Activated CD4-positive, alpha-beta T cell treated with anti-CD3 and anti-CD28 coated beads, Interleukin-2, amount 50 U/mL, for 4 hours (primary cell): ENCODE measurements at regions not wholly inside any gene's neighbourhood (a gene's known extent, or its start where the extent isn't known, plus 50 kb on each side); places are given as distances from the start of the nearest gene placed in this dataset.
A peak's percentile ranks its signal among the peaks of the same experiment; 100 is the strongest.
"Not testable (repeated sequence)": the region's sequence is repeated elsewhere in the genome, so short reads cannot be mapped to it uniquely, and the experiment has no call there.

Experiments
- DNase-seq, 2 experiments: peaks; one replicate each; pipeline ENCODE4 v3.0.0-alpha.2; 2020

DNA sequence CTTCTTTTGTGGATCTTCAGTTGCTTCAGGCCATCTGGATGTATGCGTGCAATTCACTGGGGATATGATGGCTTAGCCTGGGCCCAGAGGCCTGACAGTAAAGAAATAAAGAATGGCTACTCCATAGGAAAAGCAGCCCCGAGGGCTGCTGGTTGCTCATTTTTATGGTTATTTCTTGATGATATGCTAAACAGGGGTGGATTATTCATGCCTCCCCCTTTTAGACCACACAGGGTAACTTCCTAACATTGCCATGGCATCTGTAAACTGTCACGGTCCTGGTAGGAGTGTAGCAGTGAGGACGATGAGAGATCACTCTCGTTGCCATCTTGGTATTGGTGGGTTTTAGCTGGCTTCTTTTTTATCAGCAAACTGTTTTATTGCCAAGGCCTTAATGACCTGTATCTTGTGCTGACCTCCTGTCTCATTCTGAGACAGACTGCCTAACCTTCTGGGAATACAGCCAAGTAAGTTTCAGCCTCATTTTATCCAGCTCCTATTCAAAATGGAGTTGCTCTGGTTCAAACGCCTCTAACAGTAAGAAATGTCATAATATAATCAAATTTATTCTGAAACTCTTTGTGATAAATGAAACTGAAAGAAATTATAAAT lies 60.5 kb downstream of the DSEL start:
- DNase-seq: no peak

DNA sequence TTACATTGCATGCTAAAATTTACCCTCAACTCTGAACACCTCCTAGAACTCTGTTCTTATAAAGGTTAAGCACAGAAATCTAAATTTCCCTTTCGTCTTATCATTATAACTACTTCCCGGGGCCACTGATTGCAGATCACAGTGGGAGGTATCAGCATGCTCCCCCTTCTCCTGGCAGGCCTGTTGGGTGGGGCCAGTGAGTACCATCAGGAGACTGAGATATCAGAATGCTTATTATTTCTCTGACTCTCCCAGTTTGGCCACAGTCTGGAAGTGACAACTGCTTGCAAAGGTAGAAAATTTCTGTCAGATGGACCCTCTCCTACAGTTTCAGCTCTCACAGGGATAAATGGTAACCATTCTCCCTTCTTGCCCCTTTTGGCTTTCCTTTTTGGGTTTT lies 62.6 kb downstream of the DSEL start:
- no peak for DNase-seq

DNA sequence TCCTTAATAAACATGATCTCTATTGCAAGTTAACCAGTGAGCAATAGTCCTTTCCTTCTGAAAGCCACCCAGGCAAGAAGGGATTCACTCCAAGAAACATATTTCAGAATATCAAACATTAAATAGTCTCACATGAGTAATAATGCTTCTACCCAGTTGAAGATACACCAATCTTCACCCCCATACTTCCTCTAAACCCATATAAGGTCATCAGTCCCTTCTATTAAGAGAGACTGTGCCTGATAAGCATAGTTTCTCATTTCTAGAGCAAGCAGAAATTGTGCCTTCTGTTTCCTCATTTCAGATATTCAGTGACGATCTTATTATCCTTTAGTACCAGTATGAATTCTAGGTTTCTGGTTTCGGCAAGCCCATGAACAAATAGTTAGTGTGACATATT lies 64.6 kb downstream of the DSEL start:
- DNase-seq: no peak

DNA sequence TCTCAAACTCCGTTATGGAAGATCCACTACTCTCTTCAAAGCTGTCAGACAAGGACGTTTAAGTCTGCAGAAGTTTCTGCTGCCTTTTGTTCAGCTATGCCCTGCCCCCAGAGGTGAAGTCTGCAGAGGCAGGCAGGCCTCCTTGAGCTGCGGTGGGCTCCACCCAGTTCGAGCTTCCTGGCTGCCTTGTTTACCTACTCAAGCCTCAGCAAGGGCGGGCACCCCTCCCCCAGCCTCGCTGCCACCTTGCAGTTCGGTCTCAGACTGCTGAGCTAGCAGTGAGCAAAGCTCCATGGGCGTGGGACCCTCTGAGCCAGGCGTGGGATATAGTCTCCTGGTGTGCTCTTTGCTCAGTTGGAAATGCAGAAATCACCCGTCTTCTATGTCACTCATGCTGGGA lies 65.4 kb downstream of the DSEL start:
- not testable (repeated sequence) for DNase-seq

DNA sequence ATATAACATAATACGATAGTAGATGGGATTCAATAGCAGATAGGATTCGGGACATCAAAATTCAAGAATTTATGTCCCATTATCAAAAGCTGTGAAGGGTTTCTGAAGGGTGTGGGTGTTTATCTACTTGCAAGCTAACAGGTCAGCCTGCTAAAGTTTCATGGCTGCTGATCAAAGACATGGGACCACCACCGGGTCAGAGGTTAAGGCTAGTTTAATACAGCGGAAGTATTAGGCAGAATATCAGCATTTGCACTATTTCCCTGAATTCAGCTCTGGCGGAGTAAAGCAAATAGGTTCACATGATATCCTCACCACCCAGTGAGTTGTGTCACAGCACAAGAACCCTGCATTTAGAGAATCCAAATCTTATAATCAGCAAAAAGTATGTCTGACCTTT lies 82.5 kb downstream of the DSEL start:
- no peak for DNase-seq

DNA sequence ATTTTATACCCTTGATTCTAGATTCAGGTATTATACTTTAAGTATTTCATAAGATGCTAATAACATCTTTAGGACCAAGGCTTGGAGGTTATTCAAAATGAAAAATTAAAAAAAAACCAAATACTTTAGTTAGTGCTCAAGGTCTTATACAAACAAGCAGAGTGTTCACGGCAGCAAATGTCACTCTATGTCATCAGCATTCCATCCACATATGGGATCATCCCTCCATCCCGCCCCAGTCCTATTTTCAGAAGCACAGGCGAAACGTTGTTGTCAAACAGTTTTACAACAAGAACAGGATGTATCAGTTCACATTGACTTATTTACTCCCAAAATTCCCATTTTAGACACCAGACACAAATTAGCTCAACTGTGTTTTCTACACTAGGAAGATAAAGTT lies 83.7 kb downstream of the DSEL start:
- no peak for DNase-seq

DNA sequence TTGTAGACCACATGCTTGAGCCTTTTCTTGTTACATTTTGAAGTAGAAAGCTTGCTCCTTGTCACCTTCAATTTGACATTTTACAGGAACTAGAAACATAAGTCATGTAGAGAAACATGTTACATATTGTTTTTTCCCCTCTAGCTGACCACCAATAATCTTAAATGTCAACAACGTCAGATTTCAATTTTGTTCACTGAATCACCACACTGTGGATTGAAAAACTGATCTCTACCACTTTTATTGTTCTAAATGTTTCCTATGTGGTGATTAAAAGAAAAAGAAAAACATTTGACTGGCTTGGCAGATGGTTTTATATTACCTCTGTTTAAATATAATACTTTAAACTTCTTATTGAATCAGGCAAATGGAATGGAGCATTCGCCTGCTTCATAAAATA lies 87.7 kb downstream of the DSEL start:
- DNase-seq: no peak

DNA sequence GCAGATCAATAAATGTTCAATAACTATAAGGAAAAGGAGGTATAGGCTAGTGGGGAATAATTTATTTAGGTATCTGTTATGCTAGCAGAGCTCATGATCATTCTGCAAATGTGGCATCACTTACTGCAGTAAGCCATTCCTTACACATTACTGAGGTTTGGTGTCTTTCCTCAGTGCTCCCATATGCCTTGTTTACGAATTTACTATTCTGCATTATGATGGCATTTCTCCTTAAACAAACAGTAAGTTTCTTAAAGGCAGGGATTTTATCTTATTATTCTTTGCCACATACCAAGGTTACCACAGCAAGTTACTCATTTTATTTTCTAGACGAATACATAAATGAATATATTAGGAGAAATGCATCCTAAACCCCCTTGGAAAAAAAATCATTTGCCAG lies 88.4 kb downstream of the DSEL start:
- no peak for DNase-seq

DNA sequence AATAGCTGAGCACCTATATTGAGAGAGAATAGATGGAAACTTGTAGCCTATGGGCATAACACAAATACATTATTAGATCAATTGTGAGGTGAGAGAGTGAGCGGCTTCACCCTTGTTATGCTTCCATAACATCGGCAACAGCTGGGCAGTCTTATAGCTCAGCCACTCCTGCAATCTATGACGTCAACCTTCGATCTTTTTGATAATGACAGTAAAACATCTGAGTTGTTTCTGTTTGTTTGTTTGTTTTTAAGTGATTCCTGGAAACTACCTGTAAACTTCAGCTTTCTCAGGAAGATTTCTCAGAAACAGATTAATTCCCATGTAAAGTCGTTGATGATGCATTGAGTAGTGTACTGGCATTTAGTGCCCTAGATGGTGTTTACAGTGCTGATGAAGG lies 90.0 kb downstream of the DSEL start:
- no peak for DNase-seq

DNA sequence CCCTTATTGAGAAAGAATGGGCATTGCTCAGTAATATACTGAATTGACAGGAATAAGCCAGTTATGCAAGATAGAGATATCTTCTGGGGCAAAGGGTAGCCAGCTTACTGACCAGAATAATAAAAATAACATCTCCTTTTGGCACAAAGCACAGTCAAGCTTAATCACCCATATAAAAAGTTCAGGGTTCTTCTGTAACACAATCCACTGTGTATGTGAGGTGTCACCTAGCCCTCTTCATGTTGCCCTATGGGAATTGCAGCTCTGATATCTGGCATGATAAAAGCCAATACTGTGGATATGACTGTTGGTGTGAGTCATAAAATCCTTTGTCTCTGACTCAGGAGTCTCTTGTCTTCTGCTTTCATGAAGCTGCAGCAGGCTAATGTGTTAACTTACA lies 90.8 kb downstream of the DSEL start:
- DNase-seq: no peak

DNA sequence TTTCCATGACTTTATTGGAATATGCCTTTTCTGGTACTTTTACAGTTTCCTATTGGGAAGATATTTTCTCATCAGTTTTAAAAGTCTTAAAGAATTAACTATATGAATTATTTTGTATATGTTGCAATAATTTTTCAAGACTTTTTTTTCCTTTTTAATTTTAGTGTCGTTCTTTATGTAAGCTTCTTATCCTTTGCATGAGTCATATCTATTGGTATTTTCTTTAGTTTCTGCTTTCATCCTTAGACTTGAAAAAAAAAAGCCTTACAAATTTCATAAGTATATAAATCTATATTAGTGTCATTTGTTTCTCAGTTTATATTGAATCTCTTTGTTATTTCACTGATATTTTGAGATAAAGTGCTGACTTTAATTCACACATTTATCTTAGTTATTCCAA lies 94.9 kb downstream of the DSEL start:
- DNase-seq: no peak

DNA sequence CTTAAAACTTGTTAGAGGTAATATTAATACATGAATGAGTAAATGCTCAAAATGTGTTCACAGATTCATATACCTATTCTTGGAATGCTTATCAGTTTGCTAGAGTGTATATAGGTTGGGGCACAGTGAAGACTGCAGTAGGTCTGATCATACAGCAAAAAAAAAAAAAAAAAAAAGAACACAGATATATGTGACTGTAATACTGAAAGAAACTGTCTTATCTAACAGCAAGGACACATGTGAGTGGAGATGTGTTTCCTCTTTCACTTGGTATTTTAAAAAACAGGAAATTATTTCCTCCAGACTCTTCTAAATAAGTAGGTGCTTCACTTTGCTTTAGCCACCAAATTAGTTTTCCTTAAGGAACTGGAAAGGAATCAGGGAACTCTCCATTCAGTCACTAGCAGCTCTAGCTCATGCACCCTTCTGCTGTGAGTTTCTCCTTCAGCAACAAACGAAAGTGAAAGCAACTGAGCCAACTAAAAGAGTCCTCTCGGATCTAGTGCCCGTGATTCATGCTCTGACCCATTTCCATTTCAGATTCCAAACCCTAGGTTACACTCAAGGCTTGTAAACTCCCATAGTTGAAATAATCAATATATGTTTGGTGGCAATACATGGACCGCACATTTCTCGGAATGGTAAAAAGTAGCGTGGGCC lies 98.5 kb downstream of the DSEL start:
- DNase-seq: peak in 1 of 2 experiments; percentile 1

DNA sequence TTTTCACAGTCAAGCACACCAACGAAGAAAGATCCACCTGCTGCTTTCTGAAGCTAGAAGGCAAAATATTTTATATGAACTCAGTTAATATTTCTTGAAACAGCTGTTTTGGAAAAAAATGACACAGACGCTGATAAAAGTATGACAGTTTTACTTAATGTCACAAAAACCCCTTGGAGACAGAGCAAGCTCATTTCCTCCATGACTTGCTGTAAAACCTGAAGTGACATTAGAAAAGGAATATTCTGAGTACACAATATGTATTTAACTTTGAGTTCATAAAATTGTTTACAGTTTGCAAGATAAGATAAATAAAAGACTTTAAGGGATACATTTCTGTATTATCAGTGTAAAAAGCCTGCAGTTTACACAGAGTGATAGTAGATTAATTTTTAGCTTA lies 105.4 kb downstream of the DSEL start:
- no peak for DNase-seq

DNA sequence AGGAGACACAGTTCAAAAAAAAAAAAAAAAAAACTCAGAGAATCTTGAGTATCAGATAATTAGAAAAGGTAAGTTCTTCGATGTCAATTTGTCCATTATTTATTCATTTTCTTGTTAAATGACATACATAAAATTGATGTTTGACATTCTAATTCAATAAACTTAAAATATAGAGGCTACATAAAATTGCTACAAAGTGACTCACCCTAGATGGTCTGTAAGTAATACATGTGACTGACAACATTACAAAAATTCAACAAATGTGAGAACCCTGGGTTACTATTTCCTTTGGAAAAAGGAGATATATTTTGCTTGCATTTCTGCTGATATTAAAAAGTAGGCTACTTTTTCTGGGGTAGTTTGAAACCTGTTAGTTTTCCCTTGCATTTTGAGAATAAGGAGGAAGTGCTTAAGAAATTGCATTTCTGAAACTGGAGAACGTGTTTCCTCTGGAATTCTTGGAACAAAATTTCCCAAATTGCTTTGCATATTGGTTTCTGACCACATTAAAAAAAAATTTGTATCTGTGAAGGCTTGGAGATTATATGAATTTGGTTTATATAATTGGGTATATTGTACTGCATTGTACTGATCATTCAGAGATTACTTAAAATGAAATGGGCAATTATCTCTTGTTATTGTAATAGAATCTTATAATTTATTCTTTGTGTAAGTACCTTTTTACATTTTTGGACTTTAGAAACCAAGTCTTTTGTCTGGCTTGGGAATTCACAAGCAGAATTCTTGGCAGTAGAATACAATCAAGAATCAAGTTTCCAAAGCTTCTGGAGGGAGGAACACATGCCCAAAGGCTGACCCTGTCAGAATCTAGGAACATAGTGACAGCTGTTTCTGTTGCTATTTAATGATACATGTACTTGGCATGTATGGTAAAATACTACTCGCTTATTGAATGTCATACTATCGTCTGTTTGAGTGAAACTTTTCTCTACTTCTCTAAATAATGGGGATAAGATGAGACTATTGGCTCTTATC lies 106.1 kb downstream of the DSEL start:
- no peak for DNase-seq

DNA sequence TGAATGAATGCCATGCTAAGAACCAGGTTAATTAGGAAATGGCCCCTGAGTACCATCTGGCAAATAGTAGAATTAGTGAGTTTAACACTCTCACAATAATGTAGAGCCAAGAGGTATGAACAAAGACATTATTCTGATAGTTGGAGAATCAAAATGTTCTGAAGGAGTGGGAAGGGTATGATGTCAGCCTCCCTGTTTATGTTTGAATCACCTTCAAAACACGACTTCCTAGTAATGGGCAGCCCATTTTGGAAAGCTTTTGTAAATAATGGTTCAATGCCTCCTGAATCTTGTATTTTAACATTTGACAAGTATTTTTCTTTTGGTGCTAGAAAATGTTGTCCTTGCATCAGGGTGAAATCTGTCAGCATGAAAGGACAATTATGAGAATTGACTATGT lies 108.3 kb downstream of the DSEL start:
- no peak for DNase-seq

DNA sequence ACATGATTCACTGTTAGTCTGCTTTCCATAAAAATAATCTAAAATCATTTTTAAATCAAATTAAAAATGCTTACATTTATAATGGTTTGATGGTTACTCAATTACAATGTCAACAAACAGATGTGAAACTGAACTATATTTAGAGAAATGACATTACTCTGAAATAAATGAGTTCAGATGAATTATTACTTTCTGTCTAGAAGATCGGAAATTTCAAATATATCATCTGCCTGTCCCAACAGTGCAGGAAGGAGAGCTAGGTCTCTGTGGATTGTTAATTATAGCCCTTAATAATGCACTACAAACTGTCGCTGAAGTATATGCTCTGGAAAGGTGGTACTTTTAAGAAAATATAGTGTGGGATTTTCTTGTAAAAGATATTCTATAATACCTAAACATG lies 109.8 kb downstream of the DSEL start:
- DNase-seq: no peak

DNA sequence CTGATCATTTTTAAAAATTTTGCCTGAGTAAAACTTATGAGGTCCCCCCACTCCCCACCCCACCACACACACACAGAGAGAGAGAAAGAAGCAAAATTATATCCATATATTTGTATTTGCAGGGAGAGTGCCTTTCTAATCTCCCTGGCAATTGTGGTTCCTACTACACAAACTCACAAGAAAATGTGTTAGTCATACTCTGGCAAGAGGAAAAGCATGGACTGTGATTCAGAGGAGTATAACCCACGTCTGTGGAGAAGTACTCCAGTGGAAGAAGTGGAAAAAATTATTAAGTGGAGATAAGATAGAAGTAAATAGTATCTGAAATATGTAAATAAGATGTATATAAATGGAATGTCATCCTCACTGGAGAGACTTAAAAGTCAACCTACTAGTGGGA lies 114.0 kb downstream of the DSEL start:
- DNase-seq: no peak

DNA sequence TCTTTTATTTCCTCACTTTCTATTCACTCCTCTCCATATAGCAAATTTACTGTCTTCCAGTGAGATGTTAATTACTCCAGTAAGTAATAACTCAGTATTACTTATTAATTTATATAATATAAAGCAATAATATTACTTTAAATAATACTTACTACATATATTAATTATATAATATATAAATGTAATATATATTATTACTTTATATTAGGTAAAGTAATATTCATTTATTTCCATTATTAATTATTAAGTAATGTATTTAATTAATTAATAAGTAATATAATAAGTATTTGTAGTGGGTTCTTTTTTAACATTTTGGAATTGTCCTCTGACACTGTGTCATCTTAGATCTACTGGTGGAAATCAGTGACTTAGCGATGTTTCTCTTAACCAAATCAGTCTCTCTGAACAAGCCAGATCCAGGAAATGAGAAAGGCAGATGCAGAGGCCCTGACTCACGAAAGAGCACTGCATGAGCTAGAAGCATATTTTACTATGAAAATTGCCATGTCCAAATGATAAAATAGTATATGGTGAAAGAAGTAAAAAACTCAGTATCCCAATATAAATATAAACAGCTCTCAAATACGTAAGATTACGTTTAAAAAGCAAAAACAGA lies 115.9 kb downstream of the DSEL start:
- no peak for DNase-seq

DNA sequence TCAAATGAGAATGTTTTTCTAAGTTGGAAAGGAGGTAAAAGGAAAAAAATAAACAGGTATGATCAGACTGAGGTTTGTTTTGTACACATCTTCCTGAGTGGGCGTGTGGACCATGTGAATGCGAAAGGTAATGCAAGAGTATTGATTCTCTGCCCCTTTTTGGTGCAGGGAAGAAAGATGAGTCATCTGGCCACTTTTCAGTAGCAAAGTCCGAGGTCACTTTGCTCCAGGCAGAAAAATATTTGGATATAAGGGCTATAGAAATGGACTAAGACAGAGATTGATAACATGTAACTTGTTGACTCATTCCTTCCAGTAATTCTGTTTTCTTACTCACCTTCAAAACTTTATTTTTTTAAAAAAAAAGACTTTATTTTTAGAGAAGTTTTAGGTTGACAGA lies 130.5 kb downstream of the DSEL start:
- DNase-seq: no peak

DNA sequence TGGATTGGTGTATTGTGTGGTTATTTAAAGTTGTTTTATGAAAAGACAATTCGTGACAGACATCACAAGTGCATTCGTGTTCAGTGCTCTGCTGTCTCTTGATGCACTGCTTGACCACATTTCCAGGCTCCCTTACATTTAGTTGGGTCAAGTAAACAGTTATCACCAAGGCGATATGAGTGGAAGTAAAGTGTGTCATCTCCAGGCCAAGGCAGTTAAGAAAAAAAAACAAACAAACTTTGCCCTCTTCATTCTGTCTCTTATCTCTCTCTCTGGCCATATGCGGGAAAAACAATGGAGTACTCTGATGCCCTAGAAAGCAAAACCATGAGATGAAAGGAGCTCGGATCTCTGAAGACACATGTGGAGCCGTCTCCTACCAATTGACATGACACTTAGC lies 131.1 kb downstream of the DSEL start:
- no peak for DNase-seq

DNA sequence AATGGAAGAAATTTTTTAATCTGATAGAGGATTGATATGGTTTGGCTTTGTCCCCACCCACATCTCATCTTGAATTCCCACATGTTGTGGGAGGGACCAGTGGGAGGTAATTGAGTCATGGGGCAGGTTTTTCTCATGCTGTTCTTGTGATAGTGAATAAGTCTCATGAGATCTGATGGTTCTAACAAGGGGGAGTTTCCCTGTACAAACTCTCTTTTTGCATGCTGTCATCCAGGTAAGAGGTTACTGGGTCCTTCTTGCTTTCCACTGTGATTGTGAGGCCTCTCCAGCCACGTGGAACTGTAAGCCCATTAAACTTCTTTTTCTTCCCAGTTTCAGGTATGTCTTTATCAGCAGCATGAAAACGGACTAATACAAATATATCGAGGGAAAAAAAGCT lies 132.5 kb downstream of the DSEL start:
- not testable (repeated sequence) for DNase-seq

DNA sequence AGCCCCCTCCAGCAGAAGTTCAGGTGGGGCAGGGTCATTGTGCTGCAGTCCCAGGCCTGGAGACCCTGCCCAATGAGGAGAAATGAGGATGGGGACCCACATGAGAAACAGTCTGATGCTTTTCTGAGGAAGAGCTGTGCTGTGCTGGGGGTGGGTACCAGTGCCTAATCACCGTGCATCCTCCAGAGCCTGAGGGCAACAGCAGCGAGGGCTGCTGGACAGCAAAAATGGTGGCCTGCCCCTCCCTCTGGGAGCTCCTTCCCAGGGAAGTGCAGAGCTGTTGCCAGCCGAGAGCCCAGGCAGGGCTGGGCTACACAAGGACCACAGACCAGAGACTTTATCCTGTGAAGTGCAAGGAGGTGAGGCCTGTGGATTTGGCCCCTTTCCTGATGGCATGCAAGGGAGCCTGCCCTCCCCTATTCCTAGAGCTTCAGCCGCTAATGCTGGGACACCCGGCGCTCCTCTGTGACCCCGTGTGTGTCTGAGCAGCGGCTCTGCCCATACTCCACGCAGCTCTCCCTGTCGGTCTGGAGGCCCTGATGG lies 134.8 kb downstream of the DSEL start:
- no peak for DNase-seq

DNA sequence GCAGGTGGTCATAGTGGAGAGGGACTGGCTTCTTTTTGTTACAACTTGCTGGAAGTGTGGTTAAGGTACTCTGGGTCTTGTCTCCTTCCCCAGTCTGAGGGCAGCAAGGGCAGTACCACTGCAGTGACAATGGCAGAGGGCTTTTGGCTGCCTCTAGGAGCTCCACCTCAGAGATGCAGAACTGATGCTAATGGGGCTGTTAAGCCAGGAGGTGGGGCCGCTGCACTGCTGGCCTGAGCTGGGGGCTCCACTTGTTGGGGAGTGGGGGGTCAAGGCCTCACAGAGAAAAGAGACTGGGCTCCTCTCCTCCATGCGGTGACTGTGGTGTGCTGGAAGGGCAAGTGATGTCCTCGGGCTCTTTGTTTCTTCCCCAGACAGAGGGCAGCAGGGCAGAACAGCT lies 135.7 kb downstream of the DSEL start:
- no peak for DNase-seq
